ENCODE measurements at regions not wholly inside any gene's neighbourhood (a gene's known extent, or its start where the extent isn't known, plus 50 kb on each side); places are given as distances from the start of the nearest gene placed in this dataset.

GRCh38 chr14:34325493-34325892, 136.5 kb downstream of the SPTSSA start:
- H3K4me1 ChIP-seq = no peaks in the 10 kb centered on the region
- H4K20me1 ChIP-seq = no peaks in the 10 kb centered on the region
- TF ChIP-seq Cebpa-rat (IDR thresholded peaks at IDR 0.05) = no peak
- H3K9ac ChIP-seq = no peak overlapping the region
- H3K4me3 ChIP-seq = no peak overlapping the region
- H3K36me3 ChIP-seq = no peaks in the 10 kb centered on the region
- H3K9me3 ChIP-seq (replicated peaks in 1 of 11) = no peaks in the 10 kb centered on the region
- H3K4me2 ChIP-seq = no peak overlapping the region
- H3K27me3 ChIP-seq = no peaks in the 10 kb centered on the region
- H3K27ac ChIP-seq = no peak overlapping the region

DNA sequence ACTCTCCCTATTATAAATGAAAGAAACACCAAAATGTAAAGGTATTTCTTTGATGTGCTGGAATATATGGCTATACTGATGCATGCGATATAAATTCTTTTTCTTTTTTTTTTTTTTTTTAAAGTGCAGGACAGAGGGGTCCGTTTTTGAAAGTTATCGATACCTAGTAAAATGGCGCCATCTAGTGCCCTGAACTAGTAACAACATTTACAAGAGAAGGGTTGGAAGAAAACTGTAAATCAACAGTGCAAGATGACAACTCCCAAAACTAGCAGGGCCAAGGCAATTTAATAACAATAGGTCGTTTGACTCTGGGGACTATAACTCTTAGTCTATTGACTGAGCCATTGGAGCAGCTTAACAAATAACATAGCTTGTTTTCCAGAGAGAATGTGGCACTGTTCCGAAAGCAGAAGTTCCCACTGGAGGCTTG, 137.7 kb downstream of the SPTSSA start:
- no peaks in the 10 kb centered on the region for H3K4me1 ChIP-seq
- H3K4me2 ChIP-seq = no peak overlapping the region
- no peaks in the 10 kb centered on the region for H3K9me3 ChIP-seq (replicated peaks in 1 of 11)
- no peaks in the 10 kb centered on the region for H3K36me3 ChIP-seq
- no peak for TF ChIP-seq Cebpa-rat (IDR thresholded peaks at IDR 0.05)
- H3K9ac ChIP-seq = no peak overlapping the region
- H4K20me1 ChIP-seq = no peaks in the 10 kb centered on the region
- no peak overlapping the region for H3K4me3 ChIP-seq
- no peaks in the 10 kb centered on the region for H3K27me3 ChIP-seq
- H3K27ac ChIP-seq = no peak overlapping the region

DNA sequence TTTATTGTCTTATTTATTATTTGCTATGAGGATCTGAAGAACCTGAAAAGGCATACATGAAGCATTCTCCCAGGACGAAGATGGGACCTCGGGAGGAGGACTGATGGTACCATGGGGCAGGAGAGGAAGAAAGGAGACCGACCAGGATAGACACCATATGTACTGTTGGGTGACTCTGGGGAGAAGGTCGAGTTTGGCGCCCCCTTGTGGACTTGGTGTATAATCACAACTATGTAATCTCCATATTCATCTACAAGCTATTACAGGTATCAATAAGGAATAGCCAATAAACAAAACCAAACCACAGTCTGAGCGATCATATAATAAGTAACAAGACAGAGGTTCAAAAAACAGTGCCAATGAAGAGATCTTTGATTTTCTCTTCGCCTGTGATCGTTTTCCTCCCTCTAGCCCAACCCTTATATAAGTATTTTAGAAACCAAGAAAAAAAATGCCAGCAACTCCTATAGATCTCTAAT, 139.1 kb downstream of the SPTSSA start:
- no peak overlapping the region for H3K4me2 ChIP-seq
- no peaks in the 10 kb centered on the region for H4K20me1 ChIP-seq
- no peaks in the 10 kb centered on the region for H3K36me3 ChIP-seq
- H3K9me3 ChIP-seq (replicated peaks in 1 of 11) = no peaks in the 10 kb centered on the region
- no peaks in the 10 kb centered on the region for H3K27me3 ChIP-seq
- H3K4me3 ChIP-seq = no peak overlapping the region
- no peaks in the 10 kb centered on the region for H3K4me1 ChIP-seq
- no peak overlapping the region for H3K27ac ChIP-seq
- no peak for TF ChIP-seq Cebpa-rat (IDR thresholded peaks at IDR 0.05)
- H3K9ac ChIP-seq = no peak overlapping the region

- Histone ChIP-seq H3K27me3 (no peaks in the 10 kb centered on the region), H3K4me2 (no peak overlapping the region), H3K27ac (no peak overlapping the region), H3K4me1 (no peaks in the 10 kb centered on the region), H3K9ac (no peak overlapping the region), H3K36me3 (no peaks in the 10 kb centered on the region), H3K9me3 (replicated peaks in 1 of 11) (no peaks in the 10 kb centered on the region), H3K4me3 (no peak overlapping the region), H4K20me1 (no peaks in the 10 kb centered on the region)
- no peak for TF ChIP-seq Cebpa-rat (IDR thresholded peaks at IDR 0.05)
These were observed 142.9 kb downstream of the SPTSSA start for GRCh38 chr14:34319140-34319539.

DNA sequence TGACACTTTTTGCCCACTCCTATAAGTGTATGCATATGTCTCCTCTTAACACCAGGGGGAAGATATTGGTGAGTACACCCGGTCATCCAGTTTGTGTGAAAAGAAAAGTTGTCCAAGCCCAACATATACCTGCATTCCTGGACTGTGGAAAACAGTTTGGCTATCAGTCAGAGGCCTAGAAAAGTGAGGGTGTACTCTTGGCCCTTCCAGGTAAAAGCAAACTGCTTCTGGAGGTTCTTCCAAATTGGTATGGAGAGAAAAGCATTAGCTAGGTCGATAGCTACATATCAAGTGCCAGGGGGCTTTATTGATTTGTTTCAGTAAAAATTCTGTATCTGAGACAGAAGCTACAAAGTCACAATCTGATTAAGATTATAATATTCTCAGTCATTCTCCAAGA, 144.0 kb downstream of the SPTSSA start:
- Histone ChIP-seq H3K9me3 (replicated peaks in 1 of 11) (no peaks in the 10 kb centered on the region), H3K4me1 (no peaks in the 10 kb centered on the region), H4K20me1 (no peaks in the 10 kb centered on the region), H3K4me2 (no peak overlapping the region), H3K36me3 (no peaks in the 10 kb centered on the region), H3K27me3 (no peaks in the 10 kb centered on the region), H3K9ac (no peak overlapping the region), H3K27ac (no peak overlapping the region), H3K4me3 (no peak overlapping the region)
- TF ChIP-seq Cebpa-rat (IDR thresholded peaks at IDR 0.05) = no peak

GRCh38 chr14:34310724-34311123, 151.3 kb downstream of the SPTSSA start:
- H3K9me3 ChIP-seq (replicated peaks in 1 of 11) = peaks cover 0 to 8% (median 0%) of the 10 kb centered on the region in 11 experiments; a peak in 4 of 22 replicates
- H3K4me2 ChIP-seq = no peak overlapping the region
- H3K9ac ChIP-seq = no peak overlapping the region
- no peak overlapping the region for H3K4me3 ChIP-seq
- H3K36me3 ChIP-seq = no peaks in the 10 kb centered on the region
- no peak overlapping the region for H3K27ac ChIP-seq
- H3K4me1 ChIP-seq = peaks cover 0 to 12% (median 6%) of the 10 kb centered on the region in 10 experiments; a peak in 11 of 20 replicates
- TF ChIP-seq Cebpa-rat (IDR thresholded peaks at IDR 0.05) = no peak
- H3K27me3 ChIP-seq = no peaks in the 10 kb centered on the region
- no peaks in the 10 kb centered on the region for H4K20me1 ChIP-seq

GRCh38 chr14:34303811-34304210, 158.2 kb downstream of the SPTSSA start:
- H3K36me3 ChIP-seq = no peaks in the 10 kb centered on the region

DNA sequence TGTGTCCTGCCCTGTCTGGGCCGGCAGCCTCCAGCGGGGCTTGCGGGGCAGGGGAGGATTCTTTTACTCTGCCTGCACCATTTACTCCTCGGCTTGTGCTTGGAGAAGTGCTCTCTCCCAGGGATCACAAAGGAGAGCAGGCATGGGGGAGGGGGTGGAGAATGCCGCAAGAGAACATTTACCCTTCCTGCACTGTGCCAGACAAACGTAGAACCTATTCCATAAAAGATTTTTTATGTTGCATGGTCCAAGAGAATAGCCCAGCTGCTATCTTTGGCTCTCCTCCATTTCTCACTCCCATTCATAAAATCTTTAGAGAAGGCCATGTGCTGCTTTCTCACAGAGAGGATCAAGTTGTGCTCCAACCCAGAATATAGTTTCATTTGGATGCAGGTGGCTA, 159.4 kb downstream of the SPTSSA start:
- no peaks in the 10 kb centered on the region for H3K36me3 ChIP-seq
- H4K20me1 ChIP-seq = no peaks in the 10 kb centered on the region
- H3K9me3 ChIP-seq (replicated peaks in 1 of 11) = no peaks in the 10 kb centered on the region
- TF ChIP-seq Cebpa-rat (IDR thresholded peaks at IDR 0.05) = no peak
- H3K4me1 ChIP-seq = peaks cover 0 to 7% (median 2%) of the 10 kb centered on the region in 10 experiments; a peak in 6 of 20 replicates
- no peak overlapping the region for H3K4me2 ChIP-seq
- no peak overlapping the region for H3K27ac ChIP-seq
- no peaks in the 10 kb centered on the region for H3K27me3 ChIP-seq
- H3K4me3 ChIP-seq = no peak overlapping the region
- no peak overlapping the region for H3K9ac ChIP-seq

More at GRCh38 chr14:34303811-34304210, 158.2 kb downstream of the SPTSSA start:
- no peak overlapping the region for H3K4me2 ChIP-seq
- H4K20me1 ChIP-seq = no peaks in the 10 kb centered on the region
- TF ChIP-seq Cebpa-rat (IDR thresholded peaks at IDR 0.05) = no peak
- no peaks in the 10 kb centered on the region for H3K9me3 ChIP-seq (replicated peaks in 1 of 11)
- H3K4me3 ChIP-seq = no peak overlapping the region
- no peak overlapping the region for H3K9ac ChIP-seq
- peaks cover 0 to 5% (median 4%) of the 10 kb centered on the region in 10 experiments; a peak in 9 of 20 replicates for H3K4me1 ChIP-seq
- H3K27ac ChIP-seq = no peak overlapping the region
- H3K27me3 ChIP-seq = no peaks in the 10 kb centered on the region

DNA sequence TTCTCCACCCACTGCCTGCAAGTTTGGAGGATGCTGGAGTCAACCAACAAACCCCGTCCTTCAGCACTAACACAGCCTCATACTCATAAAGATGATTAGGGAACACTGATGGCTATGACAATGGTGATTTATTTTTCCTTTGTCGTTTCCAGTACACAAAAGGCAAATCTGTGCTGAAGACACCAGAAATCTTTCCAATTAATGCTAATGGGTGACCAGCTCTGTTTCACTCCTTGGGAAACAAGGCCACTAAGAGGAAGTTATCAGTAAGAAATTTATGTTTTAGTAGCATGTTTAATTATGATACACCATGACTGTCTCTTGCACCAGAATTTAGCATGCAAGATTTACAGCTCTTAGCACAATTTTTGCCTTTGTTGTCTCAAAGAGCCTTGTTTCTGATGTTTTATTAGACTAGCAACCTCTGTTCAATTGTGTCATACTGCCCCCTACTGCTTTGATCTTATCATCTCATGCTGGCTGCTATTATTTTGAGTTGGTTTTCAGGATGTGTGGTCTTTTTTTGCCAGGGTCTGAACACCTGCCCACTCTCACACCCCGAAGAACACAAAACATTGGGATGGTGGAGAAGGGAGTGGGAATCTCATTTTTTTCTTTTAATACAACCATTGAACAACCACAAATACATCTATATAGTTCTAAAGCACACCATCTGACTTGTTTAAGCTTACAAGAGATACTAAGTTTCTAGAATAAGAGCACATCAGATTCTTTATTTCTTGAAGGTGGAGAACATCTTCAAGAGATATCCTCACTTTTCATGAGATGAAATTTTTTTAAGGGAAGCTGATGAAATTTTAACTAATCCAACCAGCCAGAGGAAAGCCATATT, 160.9 kb downstream of the SPTSSA start:
- Histone ChIP-seq H3K36me3 (no peaks in the 10 kb centered on the region), H3K9ac (no peak overlapping the region), H4K20me1 (no peaks in the 10 kb centered on the region), H3K4me2 (no peak overlapping the region), H3K4me1 (peaks cover 0 to 10% (median 2%) of the 10 kb centered on the region in 10 experiments; a peak in 6 of 20 replicates), H3K27me3 (no peaks in the 10 kb centered on the region), H3K27ac (no peak overlapping the region), H3K4me3 (no peak overlapping the region), H3K9me3 (replicated peaks in 1 of 11) (no peaks in the 10 kb centered on the region)
- no peak for TF ChIP-seq Cebpa-rat (IDR thresholded peaks at IDR 0.05)

DNA sequence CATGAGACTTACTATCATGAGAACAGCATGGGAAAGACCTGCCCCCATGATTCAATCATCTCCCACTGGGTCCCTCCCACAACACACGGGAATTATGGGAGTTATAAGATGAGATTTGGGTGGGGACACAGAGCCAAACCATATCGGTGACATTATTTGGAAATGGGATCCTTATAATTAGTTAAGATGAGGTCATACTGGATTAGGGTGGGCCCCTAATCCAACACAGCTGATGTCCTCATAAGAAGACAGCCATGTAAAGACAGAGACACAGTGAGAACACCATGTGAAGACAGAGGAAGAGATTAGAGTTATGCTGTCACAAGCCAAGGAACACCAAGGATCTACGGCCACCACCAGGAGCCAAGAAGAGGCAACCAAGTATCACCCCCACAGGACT, 161.7 kb downstream of the SPTSSA start:
- Histone ChIP-seq H4K20me1 (no peaks in the 10 kb centered on the region), H3K9me3 (replicated peaks in 1 of 11) (no peaks in the 10 kb centered on the region), H3K27me3 (no peaks in the 10 kb centered on the region), H3K9ac (no peak overlapping the region), H3K4me1 (peaks cover 0 to 10% (median 2%) of the 10 kb centered on the region in 10 experiments; a peak in 6 of 20 replicates), H3K4me3 (no peak overlapping the region), H3K4me2 (no peak overlapping the region), H3K27ac (no peak overlapping the region), H3K36me3 (no peaks in the 10 kb centered on the region)
- TF ChIP-seq Cebpa-rat (IDR thresholded peaks at IDR 0.05) = no peak

Measured in BLaER1 treated with 17β-estradiol and CSF1 and Interleukin-3, amounts not matched to agents 10 nM and 100 nM (cell line).